PC-9 (cell line): ENCODE measurements at regions not wholly inside any gene's neighbourhood (a gene's known extent, or its start where the extent isn't known, plus 50 kb on each side); places are given as distances from the start of the nearest gene placed in this dataset.

Experiments used
- BruUV-seq: library from RNA; stranded (reverse); fragments of 400-500 nt; replicated peaks from 2 replicates; lab custom pipeline; 2021; lab: Mats Ljungman, UMichigan
- CTCF ChIA-PET: fragments of 300-600 bp; sonication (Branson Sonifier 250); formaldehyde crosslinking; loops from one replicate; lab custom pipeline; 2022; ENCODE audit warnings: antibody characterized with exemption; lab: Charles Lee
- POLR2A ChIA-PET: fragments of 300-600 bp; sonication (Branson Sonifier 250); formaldehyde crosslinking; loops from one replicate; lab custom pipeline; 2022; ENCODE audit warnings: antibody characterized with exemption; ENCODE audit not compliant: unreplicated experiment; lab: Charles Lee
- DNase-seq, 2 experiments: peaks; one replicate each; pipeline versions ENCODE4 v3.0.0 to v3.0.0-alpha.2; 2015 to 2022; ENCODE audit warnings: mixed read lengths in 1 of 2
- H2AFZ ChIP-seq: fragments of 200-600 bp; sonication (generic); 2 replicates; pipeline ENCODE4 v1.8.1; 2017; ENCODE audit warnings: antibody characterized with exemption
- H3F3A ChIP-seq: fragments of 200-600 bp; sonication (generic); 2 replicates; pipeline ENCODE4 v1.8.1; 2017; ENCODE audit warnings: antibody characterized with exemption, mild to moderate bottlenecking, low read depth; ENCODE audit not compliant: insufficient read depth
- H3K27ac ChIP-seq: fragments of 200-600 bp; sonication (generic); 2 replicates; pipeline ENCODE4 v1.6.1; 2016; ENCODE audit warnings: mixed run types
- H3K27me3 ChIP-seq: fragments of 200-600 bp; sonication (generic); 2 replicates; pipeline ENCODE4 v1.6.1; 2016; ENCODE audit warnings: low read depth, mixed run types; ENCODE audit not compliant: insufficient read depth
- H3K36me3 ChIP-seq: fragments of 200-600 bp; sonication (generic); 2 replicates; pipeline ENCODE4 v1.6.1; 2016; ENCODE audit warnings: low read depth, mixed run types
- H3K4me1 ChIP-seq: fragments of 200-600 bp; sonication (generic); replicated peaks from 2 replicates; pipeline ENCODE4 v1.6.1; 2016; ENCODE audit warnings: mixed run types; ENCODE audit not compliant: insufficient read depth
- H3K4me2 ChIP-seq: fragments of 200-600 bp; sonication (generic); 2 replicates; pipeline ENCODE4 v1.6.1; 2017; ENCODE audit warnings: mixed run types
- H3K4me3 ChIP-seq: fragments of 200-600 bp; sonication (generic); 2 replicates; pipeline ENCODE4 v1.6.1; 2016; ENCODE audit warnings: mixed run types
- H3K79me2 ChIP-seq: fragments of 200-600 bp; sonication (generic); 2 replicates; pipeline ENCODE4 v1.6.1; 2017; ENCODE audit warnings: low read depth, mixed run types
- H3K9me2 ChIP-seq: fragments of 200-600 bp; sonication (generic); 2 replicates; pipeline ENCODE4 v1.8.1; 2017; ENCODE audit warnings: mild to moderate bottlenecking; ENCODE audit not compliant: insufficient read depth
- H3K9me3 ChIP-seq: fragments of 200-600 bp; sonication (generic); 2 replicates; pipeline ENCODE4 v1.8.1; 2016; ENCODE audit warnings: low read depth; ENCODE audit not compliant: insufficient read depth
- H4K20me1 ChIP-seq: fragments of 200-600 bp; sonication (generic); 2 replicates; pipeline ENCODE4 v1.8.1; 2017; ENCODE audit not compliant: insufficient read depth
- EZH2 ChIP-seq: fragments of 200-600 bp; sonication (generic); IDR thresholded peaks from 2 replicates; pipeline ENCODE4 v1.8.0; 2017; ENCODE audit warnings: antibody characterized with exemption, low read depth
- intact Hi-C: fragments of 100-400 bp; cut with micrococcal nuclease; formaldehyde crosslinking; loops from one replicate; pipeline ENCODE4 v1.10.0; 2022; ENCODE audit not compliant: unreplicated experiment
- TF ChIP-seq, protein P1 (sequence below): fragments of 200-600 bp; sonication (generic); conservative IDR thresholded peaks from 2 replicates; pipeline ENCODE4 v1.6.1; 2017; ENCODE audit warnings: mixed run types, antibody characterized with exemption, mild to moderate bottlenecking, moderate library complexity

DNA sequence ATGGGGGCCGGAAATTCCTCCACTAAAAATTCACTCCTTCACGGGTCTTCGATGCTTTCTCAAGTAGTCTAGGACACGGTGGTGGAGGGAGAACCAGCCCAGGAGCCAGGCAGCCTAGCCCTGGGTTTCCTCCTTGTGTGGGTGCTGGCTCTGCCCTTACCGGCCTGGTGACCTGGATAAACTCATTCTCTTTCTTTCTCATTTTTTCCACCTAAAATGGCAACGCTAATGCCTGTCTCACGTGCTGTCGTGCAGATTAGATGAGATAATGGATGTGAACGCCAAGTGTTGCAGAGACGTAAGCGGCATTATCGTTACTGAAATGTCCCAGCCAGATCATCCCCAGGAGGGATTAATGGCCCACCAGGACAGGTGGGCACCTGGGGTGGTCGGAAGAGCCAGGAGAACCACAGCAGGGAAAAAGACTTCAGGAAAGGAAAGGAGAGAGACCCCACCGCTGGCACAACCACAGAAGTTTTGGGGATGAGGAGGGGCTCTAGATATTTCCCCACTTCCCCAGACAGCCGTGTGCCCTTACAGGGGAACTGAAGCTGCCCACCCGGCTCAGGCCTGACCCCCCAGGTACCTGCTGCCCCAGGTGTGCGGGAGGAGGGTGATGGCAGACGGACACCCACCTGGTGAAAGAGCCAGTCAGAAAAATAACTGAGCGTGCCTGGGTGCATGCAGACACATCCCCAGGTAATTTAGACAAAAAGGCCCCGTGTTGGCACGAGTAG, 100.8 kb upstream of the ASAP2 start:
- Histone ChIP-seq H3F3A (peaks cover 56% of the 10 kb centered on the region), H2AFZ (no peak overlapping the region), H4K20me1 (no peaks in the 10 kb centered on the region), H3K27me3 (no peaks in the 10 kb centered on the region), H3K4me3 (no peak overlapping the region), H3K9me3 (no peaks in the 10 kb centered on the region), H3K79me2 (no peaks in the 10 kb centered on the region), H3K36me3 (no peaks in the 10 kb centered on the region), H3K27ac (peak overlapping the region; percentile 98), H3K9me2 (no peaks in the 10 kb centered on the region), H3K4me2 (peak overlapping the region; percentile 92), H3K4me1 (peaks cover 78% of the 10 kb centered on the region)
- TF ChIP-seq, protein P1, sequence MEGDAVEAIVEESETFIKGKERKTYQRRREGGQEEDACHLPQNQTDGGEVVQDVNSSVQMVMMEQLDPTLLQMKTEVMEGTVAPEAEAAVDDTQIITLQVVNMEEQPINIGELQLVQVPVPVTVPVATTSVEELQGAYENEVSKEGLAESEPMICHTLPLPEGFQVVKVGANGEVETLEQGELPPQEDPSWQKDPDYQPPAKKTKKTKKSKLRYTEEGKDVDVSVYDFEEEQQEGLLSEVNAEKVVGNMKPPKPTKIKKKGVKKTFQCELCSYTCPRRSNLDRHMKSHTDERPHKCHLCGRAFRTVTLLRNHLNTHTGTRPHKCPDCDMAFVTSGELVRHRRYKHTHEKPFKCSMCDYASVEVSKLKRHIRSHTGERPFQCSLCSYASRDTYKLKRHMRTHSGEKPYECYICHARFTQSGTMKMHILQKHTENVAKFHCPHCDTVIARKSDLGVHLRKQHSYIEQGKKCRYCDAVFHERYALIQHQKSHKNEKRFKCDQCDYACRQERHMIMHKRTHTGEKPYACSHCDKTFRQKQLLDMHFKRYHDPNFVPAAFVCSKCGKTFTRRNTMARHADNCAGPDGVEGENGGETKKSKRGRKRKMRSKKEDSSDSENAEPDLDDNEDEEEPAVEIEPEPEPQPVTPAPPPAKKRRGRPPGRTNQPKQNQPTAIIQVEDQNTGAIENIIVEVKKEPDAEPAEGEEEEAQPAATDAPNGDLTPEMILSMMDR, result no peak
- TF ChIP-seq EZH2, result no peak
- no TSS peak for BruUV-seq
- ChIA-PET CTCF (no interaction called here), POLR2A (interaction anchor here (0.7 kb wide), 1 partner anchor 190 kb away, joined by 3 read pairs; no protein-coding TSS in a partner anchor)
- DNase-seq, result no peak
- intact Hi-C loops, result no loop called here

DNA sequence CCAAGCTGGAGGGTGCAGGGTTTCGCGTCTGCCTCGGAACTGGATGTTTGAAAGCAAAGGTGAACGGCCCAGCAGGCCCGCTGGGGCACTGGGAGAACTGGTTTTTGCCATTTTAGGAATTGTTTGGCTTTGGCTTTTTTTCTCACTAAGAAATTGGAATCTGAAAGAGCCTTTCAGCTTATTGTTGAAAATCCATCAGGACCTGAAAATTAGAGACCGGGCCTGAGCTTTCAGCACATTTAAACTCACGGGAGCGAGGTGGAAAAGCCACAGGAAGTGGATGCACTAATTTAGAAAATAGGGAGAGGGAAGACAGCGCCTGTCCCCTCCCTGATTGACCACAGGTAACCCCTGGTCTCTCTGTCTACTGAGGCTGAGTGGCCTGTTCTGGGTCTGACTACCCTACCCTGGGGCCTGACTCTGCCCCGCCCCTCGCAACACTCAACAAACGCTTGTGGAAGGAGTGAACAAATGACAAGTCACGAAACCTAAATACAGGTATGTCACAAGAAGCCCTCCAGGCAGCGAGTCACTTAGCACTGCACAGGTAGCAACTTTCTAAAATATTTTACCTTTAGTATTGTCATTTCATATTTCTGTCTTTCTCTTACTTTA, 100.3 kb upstream of the MBOAT2 start:
- Histone ChIP-seq H4K20me1 (no peaks in the 10 kb centered on the region), H3K4me1 (peaks cover 72% of the 10 kb centered on the region), H3K79me2 (no peaks in the 10 kb centered on the region), H3K9me2 (no peaks in the 10 kb centered on the region), H3K27me3 (no peaks in the 10 kb centered on the region), H3K27ac (peak overlapping the region; percentile 98), H2AFZ (0 out of 2 replicates have a peak overlapping the region, but pooled peaks have one; percentile 8), H3K9me3 (no peaks in the 10 kb centered on the region), H3K36me3 (no peaks in the 10 kb centered on the region), H3K4me3 (peak overlapping the region; percentile 48; the same call in 1 of the 2 replicates), H3F3A (peaks cover 49% of the 10 kb centered on the region), H3K4me2 (peak overlapping the region; percentile 92)
- ChIA-PET CTCF (interaction anchor here (0.5 kb wide), 1 partner anchor 1334 kb away, joined by 3 read pairs; no protein-coding TSS in a partner anchor), POLR2A (interaction anchor here (0.6 kb wide), 4 partner anchors 49 to 101 kb away, joined by 3 to 9 read pairs (median 4); no protein-coding TSS in a partner anchor)
- intact Hi-C loops, result loop anchor here (1.0 to 5.0 kb wide), 4 partner anchors 32 to 231 kb away; no protein-coding TSS in a partner anchor
- TF ChIP-seq, protein P1, result no peak
- no peak for TF ChIP-seq EZH2
- DNase-seq, result peak; percentile 77 to 98
- BruUV-seq, result no TSS peak

DNA sequence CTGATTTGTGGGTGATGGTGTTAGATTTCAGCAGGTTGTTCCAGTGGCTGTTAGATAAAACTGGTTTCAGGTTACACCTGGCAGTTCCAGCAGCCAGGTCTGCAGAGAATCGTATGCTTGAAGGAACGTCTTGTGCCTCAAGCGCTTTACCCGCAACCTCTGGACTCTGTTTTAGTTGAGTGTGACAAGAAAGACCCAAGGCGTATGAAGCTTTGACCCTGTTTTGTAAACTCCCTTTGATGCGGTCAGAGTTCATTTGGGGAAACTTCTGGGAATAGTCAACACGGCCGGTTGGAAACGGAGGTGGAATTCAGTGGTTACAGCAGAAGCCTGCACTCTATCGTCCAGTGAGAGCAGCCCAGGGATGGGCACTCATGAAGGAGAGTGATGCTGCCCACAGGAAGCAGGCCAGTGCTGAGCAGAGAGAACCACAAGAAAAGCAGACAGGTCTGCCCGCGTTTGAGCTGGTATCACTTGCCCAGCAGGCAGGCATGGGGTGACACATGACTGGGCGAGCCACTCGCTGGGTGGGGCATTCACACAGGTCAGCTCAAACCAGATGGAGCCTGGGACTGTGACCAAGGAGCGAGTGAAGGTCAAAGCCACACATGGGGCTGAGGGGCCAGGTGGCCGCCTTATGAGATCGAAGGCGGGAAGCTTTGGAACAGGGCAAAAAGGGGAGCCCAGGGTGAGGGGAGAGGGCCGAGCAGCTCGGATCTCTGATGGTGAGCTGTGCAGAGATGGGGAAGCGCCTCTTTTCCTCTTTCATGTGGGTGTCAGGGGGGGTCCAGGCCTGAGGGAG, 99.6 kb upstream of the MBOAT2 start:
- H3K4me1 ChIP-seq, result peaks cover 68% of the 10 kb centered on the region
- H3K9me2 ChIP-seq, result no peaks in the 10 kb centered on the region
- H3K79me2 ChIP-seq, result no peaks in the 10 kb centered on the region
- peak overlapping the region; percentile 92 for H3K4me2 ChIP-seq
- H4K20me1 ChIP-seq, result no peaks in the 10 kb centered on the region
- H3K4me3 ChIP-seq, result peak overlapping the region; percentile 48
- no peaks in the 10 kb centered on the region for H3K9me3 ChIP-seq
- ChIA-PET CTCF (interaction anchor here (0.5 kb wide), 1 partner anchor 1335 kb away, joined by 3 read pairs; no protein-coding TSS in a partner anchor), POLR2A (interaction anchor here (0.6 kb wide), 6 partner anchors 49 to 1619 kb away, joined by 3 to 9 read pairs (median 4); no protein-coding TSS in a partner anchor)
- H3F3A ChIP-seq, result peaks cover 49% of the 10 kb centered on the region
- intact Hi-C loops, result loop anchor here (1.0 to 5.0 kb wide), 4 partner anchors 32 to 230 kb away; no protein-coding TSS in a partner anchor
- no peaks in the 10 kb centered on the region for H3K36me3 ChIP-seq
- H2AFZ ChIP-seq, result peak overlapping the region; percentile 8; the same call in 1 of the 2 replicates
- peak overlapping the region; percentile 98 for H3K27ac ChIP-seq
- TSS peak; percentile 83 for BruUV-seq
- H3K27me3 ChIP-seq, result no peaks in the 10 kb centered on the region
- no peak for TF ChIP-seq EZH2
- TF ChIP-seq, protein P1, result no peak; the same call in 1 of the 2 replicates
- peak; percentile 78 to 98 for DNase-seq
